Gastrocnemius medialis (tissue), 4 donors: ENCODE measurements at regions not wholly inside any gene's neighbourhood (a gene's known extent, or its start where the extent isn't known, plus 50 kb on each side); places are given as distances from the start of the nearest gene placed in this dataset.

Source experiments
- CTCF ChIP-seq, 5 experiments: fragments of 450-650 bp in 3 of 5; fragments of 200-600 bp in 2 of 5; sonication (generic) in 2 of 5; IDR thresholded peaks in 4 of 5; conservative IDR thresholded peaks in 1 of 5; 1 replicate in 4 of 5; 2 replicates in 1 of 5; pipeline ENCODE4 v1.5.1; 2016 to 2019; ENCODE audit warnings: antibody characterized with exemption in 5 of 5, mild to moderate bottlenecking in 3 of 5, moderate library complexity in 3 of 5
- POLR2A ChIP-seq, 2 donors: fragments of 450-650 bp; IDR thresholded peaks; one replicate each; pipeline ENCODE4 v1.6.1; 2017; ENCODE audit warnings: antibody characterized with exemption in 2 of 2, mild to moderate bottlenecking in 2 of 2, moderate library complexity in 2 of 2

DNA sequence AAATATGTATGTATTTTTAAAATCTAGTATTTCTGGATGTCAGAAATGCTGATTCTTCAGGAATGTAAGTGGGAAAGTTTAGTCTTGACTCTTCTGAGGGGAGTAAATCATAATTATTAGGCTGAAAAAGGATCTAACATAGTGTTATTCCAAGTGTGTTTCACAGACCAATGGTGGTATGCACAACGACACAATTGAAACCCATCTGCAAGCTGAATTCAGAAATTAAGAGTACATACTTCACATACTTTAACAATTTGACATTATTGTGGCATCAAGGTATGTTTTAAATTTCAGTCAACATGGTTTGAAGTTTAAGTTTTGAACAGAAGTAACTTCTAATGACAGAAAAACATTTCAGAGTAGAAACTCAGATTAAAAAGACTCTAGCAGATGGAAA lies 236.7 kb downstream of the SLC7A11 start:
- TF ChIP-seq CTCF (IDR thresholded peaks at IDR 0.05 in 4 of 5, conservative IDR thresholded peaks at IDR 0.05 in 1 of 5) (no peak), POLR2A (IDR thresholded peaks at IDR 0.05) (no peak)
